ENCODE measurements at regions not wholly inside any gene's neighbourhood (a gene's known extent, or its start where the extent isn't known, plus 50 kb on each side); places are given as distances from the start of the nearest gene placed in this dataset.

- TF ChIP-seq CTCF (conservative IDR thresholded peaks at IDR 0.05; ENCODE audit: low read depth in 2 of 2) (no peak), EZH2phosphoT487 (IDR thresholded peaks at IDR 0.05; ENCODE audit: unreplicated experiment) (no peak), ZNF462 (CRISPR knock-in tag; IDR thresholded peaks at IDR 0.05) (no peak), ZNF331 (CRISPR knock-in tag; IDR thresholded peaks at IDR 0.05; ENCODE audit: low read depth) (no peak), CREB1 (CRISPR knock-in tag; IDR thresholded peaks at IDR 0.05; ENCODE audit: low read depth) (no peak), STAT1 (IDR thresholded peaks at IDR 0.05; ENCODE audit: unreplicated experiment) (no peak), EZH2 (IDR thresholded peaks at IDR 0.05; ENCODE audit: low read depth, unreplicated experiment) (no peak)
Measured at GRCh38 chr7:49715486-49715885, 58.0 kb upstream of the VWC2 start (continued).

GRCh38 chr7:49717547-49717946, 55.9 kb upstream of the VWC2 start:
- H3K9me2 ChIP-seq (ENCODE audit: insufficient read depth), result 0 out of 2 replicates have a peak, but pooled peaks cover 7% of the 10 kb centered on the region
- no peak for ATAC-seq
- no peak for TF ChIP-seq POLR2AphosphoS5 (IDR thresholded peaks at IDR 0.05; ENCODE audit: low read depth)
- TF ChIP-seq STAT1 (IDR thresholded peaks at IDR 0.05; ENCODE audit: unreplicated experiment), result no peak
- no peak for TF ChIP-seq CREB1 (CRISPR knock-in tag; IDR thresholded peaks at IDR 0.05; ENCODE audit: low read depth)
- no peak for TF ChIP-seq ETS1 (IDR thresholded peaks at IDR 0.05)
- TF ChIP-seq ZNF114 (CRISPR knock-in tag; IDR thresholded peaks at IDR 0.05), result no peak
- TF ChIP-seq EZH2phosphoT487 (IDR thresholded peaks at IDR 0.05; ENCODE audit: unreplicated experiment), result no peak
- no peak for TF ChIP-seq ZNF331 (CRISPR knock-in tag; IDR thresholded peaks at IDR 0.05; ENCODE audit: low read depth)
- no peak for TF ChIP-seq JUNB (IDR thresholded peaks at IDR 0.05; ENCODE audit: unreplicated experiment)
- TF ChIP-seq NANOG (IDR thresholded peaks at IDR 0.05; ENCODE audit: borderline replicate concordance), result no peak
- TF ChIP-seq CTCF (conservative IDR thresholded peaks at IDR 0.05; ENCODE audit: low read depth in 2 of 2), result no peak

More at GRCh38 chr7:49717547-49717946, 55.9 kb upstream of the VWC2 start:
- Mint-ChIP-seq H3K4me3 (no peak overlapping the region), H3K27me3 (ENCODE audit: insufficient read depth, low read depth, poor library complexity) (no peaks in the 10 kb centered on the region), H3K36me3 (ENCODE audit: low read depth) (no peaks in the 10 kb centered on the region; the same call in 2 of the 3 replicates), H3K4me1 (no peaks in the 10 kb centered on the region), H3K9me3 (peaks cover 2% of the 10 kb centered on the region; the same call in 1 of the 3 replicates), H3K27ac (no peak overlapping the region)
- H4K20me1 ChIP-seq (replicated peaks; ENCODE audit: insufficient read depth), result no peaks in the 10 kb centered on the region
- H2AFZ ChIP-seq, result no peak overlapping the region
- no peak for DNase-seq (ENCODE audit: low spot score)
- H3F3A ChIP-seq (replicated peaks; ENCODE audit: low read depth), result no peaks in the 10 kb centered on the region
- no peak overlapping the region for H3K27ac ChIP-seq (ENCODE audit: low read depth)
- H3K79me2 ChIP-seq (replicated peaks; ENCODE audit: insufficient read depth), result no peaks in the 10 kb centered on the region
- H3K4me1 ChIP-seq (ENCODE audit: insufficient read depth), result no peaks in the 10 kb centered on the region
- H3K4me2 ChIP-seq, result no peak overlapping the region
- H3K36me3 ChIP-seq (ENCODE audit: insufficient read depth), result no peaks in the 10 kb centered on the region
- no peaks in the 10 kb centered on the region for H3K27me3 ChIP-seq (ENCODE audit: insufficient read depth)
- no peak overlapping the region for H3K4me3 ChIP-seq

All from GM23338 (cell line).